MM.1S (cell line): ENCODE measurements at regions not wholly inside any gene's neighbourhood (a gene's known extent, or its start where the extent isn't known, plus 50 kb on each side); places are given as distances from the start of the nearest gene placed in this dataset.

Experiments
- DNase-seq: peaks from one replicate; pipeline ENCODE4 v3.0.0-alpha.2; 2015
- H2AFZ ChIP-seq: fragments of 300-600 bp; sonication (generic); 2 replicates; pipeline ENCODE4 v1.6.0; 2016; ENCODE audit warnings: antibody characterized with exemption, low read length
- H3F3A ChIP-seq: fragments of 300-600 bp; sonication (generic); 2 replicates; pipeline ENCODE4 v1.6.1; 2016; ENCODE audit warnings: mild to moderate bottlenecking, antibody characterized with exemption, low read length, moderate library complexity, mixed read lengths; ENCODE audit not compliant: insufficient read depth
- H3K27ac ChIP-seq: fragments of 300-600 bp; sonication (generic); 2 replicates; pipeline ENCODE4 v1.5.1; 2016; ENCODE audit warnings: mild to moderate bottlenecking, low read length
- H3K27me3 ChIP-seq: fragments of 300-600 bp; sonication (generic); replicated peaks from 2 replicates; pipeline ENCODE4 v1.6.0; 2016; ENCODE audit warnings: low read length; ENCODE audit not compliant: insufficient read depth
- H3K36me3 ChIP-seq: fragments of 300-600 bp; sonication (generic); replicated peaks from 2 replicates; pipeline ENCODE4 v1.6.1; 2016; ENCODE audit warnings: mild to moderate bottlenecking, low read length, mixed read lengths; ENCODE audit not compliant: insufficient read depth
- H3K4me1 ChIP-seq: fragments of 300-600 bp; sonication (generic); 2 replicates; pipeline ENCODE4 v1.6.1; 2016; ENCODE audit warnings: low read length, mixed read lengths
- H3K4me2 ChIP-seq: fragments of 300-600 bp; sonication (generic); 2 replicates; pipeline ENCODE4 v1.6.0; 2016; ENCODE audit warnings: low read depth, low read length
- H3K4me3 ChIP-seq: fragments of 300-600 bp; sonication (generic); 2 replicates; pipeline ENCODE4 v1.5.1; 2016; ENCODE audit warnings: low read length, mixed read lengths
- H3K79me2 ChIP-seq: fragments of 300-600 bp; sonication (generic); 2 replicates; pipeline ENCODE4 v1.6.1; 2016; ENCODE audit warnings: mixed run types, low read length, mixed read lengths
- H3K9ac ChIP-seq: fragments of 300-600 bp; sonication (generic); 2 replicates; pipeline ENCODE4 v1.6.1; 2016; ENCODE audit warnings: low read length, mixed read lengths
- H3K9me2 ChIP-seq: fragments of 300-600 bp; sonication (generic); replicated peaks from 2 replicates; pipeline ENCODE4 v1.6.1; 2016; ENCODE audit warnings: mild to moderate bottlenecking, low read length, mixed read lengths; ENCODE audit not compliant: insufficient read depth
- H3K9me3 ChIP-seq: fragments of 300-600 bp; sonication (generic); replicated peaks from 2 replicates; pipeline ENCODE4 v1.6.1; 2016; ENCODE audit warnings: mild to moderate bottlenecking, low read length, mixed read lengths; ENCODE audit not compliant: insufficient read depth
- H4K20me1 ChIP-seq: fragments of 300-600 bp; sonication (generic); 2 replicates; pipeline ENCODE4 v1.6.1; 2016; ENCODE audit warnings: mild to moderate bottlenecking, low read length, moderate library complexity, mixed read lengths; ENCODE audit not compliant: insufficient read depth
- EZH2 ChIP-seq: fragments of 300-600 bp; sonication (generic); optimal IDR thresholded peaks from 2 replicates; pipeline ENCODE3; 2017; ENCODE audit warnings: low read depth, mild to moderate bottlenecking, antibody characterized with exemption, low read length, mixed read lengths
- EZH2phosphoT487 ChIP-seq: fragments of 300-600 bp; sonication (generic); IDR thresholded peaks from 2 replicates; pipeline ENCODE4 v1.6.1; 2018; ENCODE audit warnings: antibody characterized with exemption, low read length
- TF ChIP-seq, protein P1 (sequence below): fragments of 300-600 bp; sonication (generic); IDR thresholded peaks from 2 replicates; pipeline ENCODE4 v1.5.1; 2016; ENCODE audit warnings: antibody characterized with exemption, low read length, mixed read lengths

DNA sequence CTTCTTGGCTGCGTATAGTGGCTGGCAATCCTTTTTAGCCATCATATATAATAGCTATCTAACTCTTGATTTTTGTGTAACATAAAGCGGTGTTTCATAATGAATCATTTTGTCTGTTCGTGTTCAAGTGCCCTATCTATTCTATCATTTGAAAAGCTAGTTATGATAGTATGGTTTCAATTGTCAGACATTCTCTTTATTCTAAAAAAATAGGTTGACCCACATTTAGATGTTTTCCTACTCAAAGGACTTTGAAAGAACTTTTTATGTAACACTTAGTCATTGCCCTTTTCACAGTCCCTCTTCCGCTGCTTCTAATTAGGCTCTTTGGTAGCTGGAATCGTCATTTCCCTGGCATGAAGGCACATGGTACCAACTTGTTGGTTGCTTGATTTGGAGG, 272.2 kb upstream of the B3GALT2 start:
- no peaks in the 10 kb centered on the region for H3K9me3 ChIP-seq
- TF ChIP-seq EZH2 (no peak), EZH2phosphoT487 (no peak)
- TF ChIP-seq, protein P1, sequence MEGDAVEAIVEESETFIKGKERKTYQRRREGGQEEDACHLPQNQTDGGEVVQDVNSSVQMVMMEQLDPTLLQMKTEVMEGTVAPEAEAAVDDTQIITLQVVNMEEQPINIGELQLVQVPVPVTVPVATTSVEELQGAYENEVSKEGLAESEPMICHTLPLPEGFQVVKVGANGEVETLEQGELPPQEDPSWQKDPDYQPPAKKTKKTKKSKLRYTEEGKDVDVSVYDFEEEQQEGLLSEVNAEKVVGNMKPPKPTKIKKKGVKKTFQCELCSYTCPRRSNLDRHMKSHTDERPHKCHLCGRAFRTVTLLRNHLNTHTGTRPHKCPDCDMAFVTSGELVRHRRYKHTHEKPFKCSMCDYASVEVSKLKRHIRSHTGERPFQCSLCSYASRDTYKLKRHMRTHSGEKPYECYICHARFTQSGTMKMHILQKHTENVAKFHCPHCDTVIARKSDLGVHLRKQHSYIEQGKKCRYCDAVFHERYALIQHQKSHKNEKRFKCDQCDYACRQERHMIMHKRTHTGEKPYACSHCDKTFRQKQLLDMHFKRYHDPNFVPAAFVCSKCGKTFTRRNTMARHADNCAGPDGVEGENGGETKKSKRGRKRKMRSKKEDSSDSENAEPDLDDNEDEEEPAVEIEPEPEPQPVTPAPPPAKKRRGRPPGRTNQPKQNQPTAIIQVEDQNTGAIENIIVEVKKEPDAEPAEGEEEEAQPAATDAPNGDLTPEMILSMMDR, result no peak
- no peaks in the 10 kb centered on the region for H3K9me2 ChIP-seq
- no peak overlapping the region for H2AFZ ChIP-seq
- no peaks in the 10 kb centered on the region for H3K27me3 ChIP-seq
- H4K20me1 ChIP-seq, result no peaks in the 10 kb centered on the region
- H3K9ac ChIP-seq, result no peak overlapping the region
- H3K27ac ChIP-seq, result no peak overlapping the region
- H3K79me2 ChIP-seq, result no peaks in the 10 kb centered on the region
- peaks cover 6% of the 10 kb centered on the region; the same call in 1 of the 2 replicates for H3F3A ChIP-seq
- no peak overlapping the region for H3K4me2 ChIP-seq
- peaks cover 19% of the 10 kb centered on the region for H3K4me1 ChIP-seq
- H3K36me3 ChIP-seq, result no peaks in the 10 kb centered on the region
- no peak overlapping the region for H3K4me3 ChIP-seq
- no peak for DNase-seq

DNA sequence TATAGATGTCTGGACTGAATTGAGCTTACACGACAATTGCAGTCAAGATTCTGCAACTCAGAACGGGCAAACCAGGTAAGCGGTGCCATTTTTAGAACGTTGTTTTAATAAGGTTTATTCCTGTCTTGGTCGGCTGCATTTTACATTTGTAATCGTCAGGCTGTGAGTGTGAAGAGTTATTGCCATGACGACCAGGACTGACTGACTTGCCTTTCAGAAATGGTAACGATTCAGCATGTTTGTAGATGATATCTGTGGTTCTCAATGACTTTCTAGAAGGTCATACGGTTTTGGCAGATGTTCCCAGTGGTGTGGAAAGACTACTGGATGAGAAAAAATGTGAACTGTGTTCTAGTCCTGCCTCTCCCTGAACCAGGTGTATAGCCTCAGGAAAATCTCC, 271.3 kb upstream of the B3GALT2 start:
- peaks cover 6% of the 10 kb centered on the region; the same call in 1 of the 2 replicates for H3F3A ChIP-seq
- H3K9ac ChIP-seq, result no peak overlapping the region
- no peak overlapping the region for H3K4me3 ChIP-seq
- no peaks in the 10 kb centered on the region for H3K9me2 ChIP-seq
- DNase-seq, result no peak
- peaks cover 19% of the 10 kb centered on the region for H3K4me1 ChIP-seq
- H3K9me3 ChIP-seq, result no peaks in the 10 kb centered on the region
- H3K27me3 ChIP-seq, result no peaks in the 10 kb centered on the region
- H3K4me2 ChIP-seq, result no peak overlapping the region
- TF ChIP-seq, protein P1, result no peak
- TF ChIP-seq EZH2phosphoT487, result no peak
- TF ChIP-seq EZH2, result no peak
- H3K27ac ChIP-seq, result no peak overlapping the region
- no peak overlapping the region for H2AFZ ChIP-seq
- no peaks in the 10 kb centered on the region for H4K20me1 ChIP-seq
- H3K79me2 ChIP-seq, result no peaks in the 10 kb centered on the region
- no peaks in the 10 kb centered on the region for H3K36me3 ChIP-seq

DNA sequence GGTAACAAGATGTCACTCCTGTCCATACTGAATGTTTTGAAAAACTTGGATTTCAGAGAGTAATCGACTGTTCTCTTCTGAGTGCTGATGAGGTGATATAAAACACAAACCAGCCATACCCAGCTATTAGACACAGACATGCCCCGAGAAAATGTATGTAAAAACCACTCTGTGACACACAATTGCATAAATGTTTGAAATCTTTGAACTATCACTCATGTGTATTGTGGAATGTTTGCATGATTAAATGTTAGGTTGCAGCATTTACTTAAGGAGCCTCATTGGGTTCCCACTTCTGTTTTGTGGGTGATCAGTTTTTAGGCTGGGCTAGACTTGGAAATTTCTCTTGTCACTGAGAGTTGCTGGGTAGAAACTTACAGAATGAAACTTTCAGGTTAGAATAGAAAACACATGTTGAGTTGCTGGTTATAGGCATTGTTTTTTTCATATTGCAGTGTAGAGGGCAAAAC, 270.4 kb upstream of the B3GALT2 start:
- no peak overlapping the region for H2AFZ ChIP-seq
- H3K4me3 ChIP-seq, result no peak overlapping the region
- peak overlapping the region; percentile 16; the same call in 1 of the 2 replicates for H3K4me2 ChIP-seq
- no peaks in the 10 kb centered on the region for H4K20me1 ChIP-seq
- no peak overlapping the region for H3K9ac ChIP-seq
- no peaks in the 10 kb centered on the region for H3K27me3 ChIP-seq
- peaks cover 6% of the 10 kb centered on the region; the same call in 1 of the 2 replicates for H3F3A ChIP-seq
- H3K9me3 ChIP-seq, result no peaks in the 10 kb centered on the region
- no peak for TF ChIP-seq EZH2phosphoT487
- TF ChIP-seq, protein P1, result no peak
- no peak for TF ChIP-seq EZH2
- DNase-seq, result peak; percentile 50
- peaks cover 19% of the 10 kb centered on the region for H3K4me1 ChIP-seq
- H3K9me2 ChIP-seq, result no peaks in the 10 kb centered on the region
- no peak overlapping the region for H3K27ac ChIP-seq
- no peaks in the 10 kb centered on the region for H3K79me2 ChIP-seq
- no peaks in the 10 kb centered on the region for H3K36me3 ChIP-seq
